DMS53 treated with DMSO at 0.1 percent for 48 hours (cell line): ENCODE measurements at regions not wholly inside any gene's neighbourhood (a gene's known extent, or its start where the extent isn't known, plus 50 kb on each side); places are given as distances from the start of the nearest gene placed in this dataset.
"Not testable (repeated sequence)": the region's sequence is repeated elsewhere in the genome, so short reads cannot be mapped to it uniquely, and the experiment has no call there.

Experiments
- DNase-seq: peaks from one replicate; lab custom pipeline; 2025; ENCODE audit not compliant: unreplicated experiment; lab: John Stamatoyannopoulos, UW

GRCh38 chr12:86723326-86723725 is 467.1 kb upstream of the MGAT4C start:
- no peak for DNase-seq

GRCh38 chr12:86721713-86722397 is 465.7 kb upstream of the MGAT4C start:
- DNase-seq = peak; percentile 81

DNA sequence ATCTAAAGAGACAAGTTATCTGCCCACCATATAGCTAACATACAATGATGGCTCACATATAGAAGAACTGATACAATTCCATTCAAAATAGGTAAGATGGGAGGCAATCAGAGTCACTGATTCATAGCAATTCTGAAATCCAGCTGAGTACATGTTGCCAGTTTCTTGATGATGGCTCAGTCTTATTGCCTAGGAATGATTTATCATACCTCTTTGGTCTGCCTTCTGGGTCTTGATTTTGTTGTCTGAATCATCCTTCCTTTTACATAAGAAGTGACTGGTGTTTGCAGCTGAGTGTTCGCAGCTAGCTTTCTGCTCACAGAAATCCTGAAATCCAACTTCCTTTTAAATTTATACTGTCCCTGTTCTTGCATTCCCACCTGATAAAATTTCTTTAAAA is 463.2 kb upstream of the MGAT4C start:
- no peak for DNase-seq

DNA sequence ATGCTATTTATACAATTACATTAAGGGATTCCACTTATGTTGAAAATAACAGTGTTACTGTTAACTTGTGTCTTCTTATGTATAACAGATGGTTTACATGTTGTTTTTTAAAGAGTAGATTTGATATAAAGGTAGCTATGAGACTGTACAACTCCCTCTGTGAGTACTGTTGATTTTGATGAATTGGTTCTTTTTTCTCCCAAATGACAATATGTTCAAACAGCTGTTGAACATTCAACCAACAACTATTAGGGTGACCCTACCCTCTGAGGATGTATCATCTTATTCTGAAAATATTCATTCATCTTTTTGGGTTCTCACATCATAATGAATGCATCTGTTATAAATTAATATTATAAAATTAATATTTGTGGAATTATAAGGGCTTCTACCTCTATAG is 456.9 kb upstream of the MGAT4C start:
- no peak for DNase-seq

- peak; percentile 92 for DNase-seq
These were observed 456.2 kb upstream of the MGAT4C start for GRCh38 chr12:86712425-86712843.

- no peak for DNase-seq
These were observed 455.5 kb upstream of the MGAT4C start for GRCh38 chr12:86711731-86712130.

GRCh38 chr12:86710109-86710508 is 453.9 kb upstream of the MGAT4C start:
- DNase-seq = no peak

- DNase-seq = not testable (repeated sequence)
These were observed 452.8 kb upstream of the MGAT4C start for GRCh38 chr12:86709017-86709416.

GRCh38 chr12:86698641-86698980 is 442.4 kb upstream of the MGAT4C start:
- no peak for DNase-seq

- DNase-seq = no peak
These were observed 441.9 kb upstream of the MGAT4C start for GRCh38 chr12:86697916-86698640.

GRCh38 chr12:86683568-86684304 is 427.5 kb upstream of the MGAT4C start:
- no peak for DNase-seq

GRCh38 chr12:86681060-86681459 is 424.9 kb upstream of the MGAT4C start:
- no peak for DNase-seq

GRCh38 chr12:86675197-86675596 is 419.0 kb upstream of the MGAT4C start:
- DNase-seq = no peak

DNA sequence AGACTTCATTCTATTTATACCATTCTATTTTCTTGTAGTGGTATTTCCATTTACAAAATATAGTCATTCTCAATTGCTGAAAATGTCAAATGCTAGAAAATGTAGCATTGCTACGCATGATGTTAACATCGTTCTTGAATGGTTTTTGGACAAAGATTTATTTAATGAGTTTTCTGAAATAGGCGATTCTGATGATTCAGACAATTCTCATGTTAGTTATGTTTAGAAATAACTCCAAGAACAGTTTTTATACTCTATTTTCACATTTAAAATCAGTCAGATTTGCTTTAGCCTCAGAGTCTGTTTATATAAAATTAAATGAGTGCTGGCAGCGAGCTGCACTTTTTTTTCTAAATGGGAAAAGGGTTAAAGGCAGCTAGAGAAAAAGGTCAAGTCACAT is 414.8 kb upstream of the MGAT4C start:
- no peak for DNase-seq

- peak; percentile 69 for DNase-seq
These were observed 412.8 kb upstream of the MGAT4C start for GRCh38 chr12:86669010-86669409.

DNA sequence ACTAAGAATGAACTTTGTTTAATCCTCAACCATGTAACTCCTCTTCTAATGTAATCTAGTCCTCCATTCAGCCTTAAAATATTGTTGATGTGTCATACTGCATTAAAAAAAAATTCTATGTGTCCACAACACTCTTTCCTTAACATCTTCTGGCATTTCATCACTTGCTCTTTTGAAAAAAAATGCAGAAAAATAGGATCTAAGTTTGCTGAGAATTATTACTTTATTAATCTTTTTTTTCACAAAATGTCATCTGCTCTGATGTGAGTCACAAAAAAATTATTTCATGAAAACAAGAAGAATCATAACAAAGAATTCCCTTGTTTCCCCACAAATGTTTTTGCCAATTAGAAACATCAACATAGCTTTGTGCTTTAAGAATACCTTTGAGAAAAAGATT is 410.1 kb upstream of the MGAT4C start:
- no peak for DNase-seq

DNA sequence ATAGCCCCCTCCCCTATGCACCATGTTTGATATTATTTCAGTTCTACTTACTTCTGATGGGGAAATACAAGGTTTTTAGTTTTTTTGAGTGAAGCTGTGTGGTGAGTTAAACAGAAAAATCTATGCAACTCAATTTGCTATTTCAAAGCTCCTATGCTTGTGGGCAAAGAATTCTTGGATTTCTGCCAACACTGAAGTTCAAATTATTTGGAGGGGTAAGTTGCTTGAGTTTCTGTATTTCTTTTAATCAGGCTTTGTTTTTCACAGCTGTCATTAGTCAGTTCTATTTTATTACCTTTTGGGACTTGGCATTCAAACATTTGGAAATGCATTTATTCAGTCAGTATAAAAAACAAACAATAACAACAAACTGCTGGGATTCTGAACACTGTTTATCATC is 407.5 kb upstream of the MGAT4C start:
- no peak for DNase-seq

GRCh38 chr12:86663173-86663572 is 407.0 kb upstream of the MGAT4C start:
- no peak for DNase-seq

GRCh38 chr12:86662464-86662863 is 406.3 kb upstream of the MGAT4C start:
- DNase-seq = no peak

GRCh38 chr12:86660488-86661147 is 404.4 kb upstream of the MGAT4C start:
- DNase-seq = peak; percentile 68

- no peak for DNase-seq
These were observed 403.8 kb upstream of the MGAT4C start for GRCh38 chr12:86659985-86660384.

DNA sequence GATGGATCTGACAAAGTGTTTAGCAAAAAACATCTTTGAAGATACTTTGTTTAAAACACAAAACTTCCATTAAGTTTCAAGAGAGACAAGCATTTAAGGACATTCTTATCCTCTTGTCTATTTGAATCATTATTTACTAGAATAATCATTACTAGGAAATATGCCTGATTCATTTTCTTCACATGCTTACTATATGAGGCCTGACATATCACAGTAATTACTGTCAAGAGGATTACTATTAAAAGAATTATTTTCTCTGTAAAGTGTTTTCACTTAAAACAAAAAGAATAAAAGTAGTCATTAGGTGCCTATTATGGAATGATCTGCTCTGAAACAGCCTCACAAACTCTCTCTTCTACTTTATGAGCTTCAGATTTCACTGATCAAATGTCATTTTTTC is 402.1 kb upstream of the MGAT4C start:
- DNase-seq = no peak
